Spleen (tissue), 11 donors: ENCODE measurements at regions not wholly inside any gene's neighbourhood (a gene's known extent, or its start where the extent isn't known, plus 50 kb on each side); places are given as distances from the start of the nearest gene placed in this dataset.

Source experiments
- DNase-seq: peaks from one replicate; pipeline ENCODE4 v3.0.0-alpha.2; 2020
- H3K27ac ChIP-seq, 8 donors: fragments of 200-600 bp; sonication (generic) in 7 of 8; 1 replicate in 4 of 8; 2 replicates in 4 of 8; pipeline versions ENCODE4 v1.5.0 to v1.8.0; 2016 to 2021; ENCODE audit warnings: inconsistent platforms in 4 of 8, mild to moderate bottlenecking in 4 of 8, moderate library complexity in 1 of 8
- H3K27me3 ChIP-seq, 7 donors: fragments of 200-600 bp; sonication (generic) in 6 of 7; replicated peaks in 1 of 7; 1 replicate in 4 of 7; 2 replicates in 3 of 7; pipeline versions ENCODE4 v1.5.0 to v1.8.0; 2016 to 2021; ENCODE audit warnings: inconsistent platforms in 3 of 7, mild to moderate bottlenecking in 1 of 7
- H3K36me3 ChIP-seq, 6 donors: fragments of 200-600 bp; sonication (generic) in 5 of 6; 1 replicate in 4 of 6; 2 replicates in 2 of 6; pipeline versions ENCODE4 v1.5.0 to v1.8.0; 2016 to 2021; ENCODE audit warnings: inconsistent platforms in 2 of 6
- H3K4me1 ChIP-seq, 6 donors: fragments of 200-600 bp; sonication (generic) in 5 of 6; 1 replicate in 3 of 6; 2 replicates in 3 of 6; pipeline versions ENCODE4 v1.5.0 to v1.8.0; 2016 to 2021; ENCODE audit warnings: inconsistent platforms in 3 of 6
- H3K4me3 ChIP-seq, 8 donors: fragments of 200-600 bp; sonication (generic) in 7 of 8; 1 replicate in 4 of 8; 2 replicates in 4 of 8; pipeline versions ENCODE4 v1.5.0 to v1.8.0; 2016 to 2021; ENCODE audit warnings: inconsistent platforms in 4 of 8, mild to moderate bottlenecking in 4 of 8, moderate library complexity in 2 of 8
- H3K9me3 ChIP-seq, 8 donors: fragments of 200-600 bp; sonication (generic) in 7 of 8; 1 replicate in 4 of 8; 2 replicates in 4 of 8; pipeline versions ENCODE4 v1.5.0 to v1.8.0; 2016 to 2021; ENCODE audit warnings: inconsistent platforms in 4 of 8
- POLR2A ChIP-seq, 3 donors: fragments of 450-650 bp; IDR thresholded peaks; one replicate each; pipeline ENCODE4 v1.5.1; 2017; ENCODE audit warnings: antibody characterized with exemption in 3 of 3, mild to moderate bottlenecking in 1 of 3
- POLR2AphosphoS5 ChIP-seq, 3 donors: sonication (generic); formaldehyde crosslinking; IDR thresholded peaks; one replicate each; pipeline ENCODE4 v1.5.1; 2017; ENCODE audit warnings: antibody characterized with exemption in 3 of 3
- WGBS, 5 donors: extraction: QIAGEN DNeasy Blood & Tissue Kit in 3 of 5; methylation state at CpG; one replicate each; pipeline versions ENCODE4 v1.1.5 to v1.1.7; 2013 to 2018; 5-methylcytosine and 5-hydroxymethylcytosine counted together
- intact Hi-C: fragments of 100-400 bp; cut with DNase I; formaldehyde crosslinking; loops from one replicate; pipeline ENCODE4 v1.15.0; 2023; ENCODE audit warnings: low total_unique reads
- TF ChIP-seq, protein P1 (sequence below), 11 experiments: fragments of 200-600 bp in 7 of 11; fragments of 450-650 bp in 4 of 11; sonication (generic) in 4 of 11; IDR thresholded peaks in 8 of 11; conservative IDR thresholded peaks in 3 of 11; 1 replicate in 7 of 11; 2 replicates in 4 of 11; pipeline versions ENCODE4 v1.4.0 to v1.8.0; 2016 to 2021; ENCODE audit warnings: antibody characterized with exemption in 11 of 11, inconsistent platforms in 4 of 11, mild to moderate bottlenecking in 1 of 11
- donor health status: healthy with polysubstance abuse.
- donor health status: DM: no; HTN: no; CAD: no; lungs with moderate emphysema.
- donor health status: DM: no; HTN: no; CAD: no.
- donor health status: Bipolar disorder and iron deficiency.
- donor health status: healthy.
- donor health status: DM: no; HTN: no; CAD: no.
- donor health status: DM: yes; HTN: yes; CAD: no.

DNA sequence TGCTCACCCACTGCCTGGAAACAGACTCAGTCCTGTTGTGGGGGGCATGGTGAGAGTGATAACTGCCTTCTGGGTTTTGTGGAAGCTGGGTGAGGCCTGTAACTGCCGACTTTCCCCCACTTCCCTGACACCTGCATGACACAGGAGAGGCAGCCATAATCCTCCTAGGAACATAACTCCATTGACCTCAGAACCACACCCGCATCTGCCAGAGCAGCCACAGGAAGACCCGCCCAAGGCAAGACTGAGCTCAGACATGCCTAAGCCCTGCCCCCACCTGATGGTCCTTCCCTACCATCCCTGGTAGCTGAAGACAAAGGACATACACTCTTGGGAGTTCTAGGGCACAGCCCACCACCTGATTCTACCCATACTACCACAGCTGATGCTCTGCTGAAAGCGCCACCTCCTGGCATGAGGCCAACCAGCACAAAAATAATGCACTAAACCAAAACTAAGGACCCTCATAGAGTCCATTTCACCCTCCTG lies 326.7 kb downstream of the RBM26 start:
- WGBS, 5 donors, result 82 to 100% (median 90%) methylated on average over 2 to 4 of the region's 4 CpGs
- no peak overlapping the region for H3K4me3 ChIP-seq
- H3K4me1 ChIP-seq, result no peaks in the 10 kb centered on the region
- H3K36me3 ChIP-seq, result no peaks in the 10 kb centered on the region
- H3K27me3 ChIP-seq, result no peaks in the 10 kb centered on the region
- no peak for TF ChIP-seq POLR2A (IDR thresholded peaks at IDR 0.05)
- TF ChIP-seq, protein P1, sequence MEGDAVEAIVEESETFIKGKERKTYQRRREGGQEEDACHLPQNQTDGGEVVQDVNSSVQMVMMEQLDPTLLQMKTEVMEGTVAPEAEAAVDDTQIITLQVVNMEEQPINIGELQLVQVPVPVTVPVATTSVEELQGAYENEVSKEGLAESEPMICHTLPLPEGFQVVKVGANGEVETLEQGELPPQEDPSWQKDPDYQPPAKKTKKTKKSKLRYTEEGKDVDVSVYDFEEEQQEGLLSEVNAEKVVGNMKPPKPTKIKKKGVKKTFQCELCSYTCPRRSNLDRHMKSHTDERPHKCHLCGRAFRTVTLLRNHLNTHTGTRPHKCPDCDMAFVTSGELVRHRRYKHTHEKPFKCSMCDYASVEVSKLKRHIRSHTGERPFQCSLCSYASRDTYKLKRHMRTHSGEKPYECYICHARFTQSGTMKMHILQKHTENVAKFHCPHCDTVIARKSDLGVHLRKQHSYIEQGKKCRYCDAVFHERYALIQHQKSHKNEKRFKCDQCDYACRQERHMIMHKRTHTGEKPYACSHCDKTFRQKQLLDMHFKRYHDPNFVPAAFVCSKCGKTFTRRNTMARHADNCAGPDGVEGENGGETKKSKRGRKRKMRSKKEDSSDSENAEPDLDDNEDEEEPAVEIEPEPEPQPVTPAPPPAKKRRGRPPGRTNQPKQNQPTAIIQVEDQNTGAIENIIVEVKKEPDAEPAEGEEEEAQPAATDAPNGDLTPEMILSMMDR (IDR thresholded peaks at IDR 0.05 in 8 of 11, conservative IDR thresholded peaks at IDR 0.05 in 3 of 11), result no peak
- no peak for TF ChIP-seq POLR2AphosphoS5 (IDR thresholded peaks at IDR 0.05)
- intact Hi-C loops, result no loop called here
- peaks cover 0 to 11% (median 0%) of the 10 kb centered on the region in 8 donors for H3K9me3 ChIP-seq
- H3K27ac ChIP-seq, result no peak overlapping the region
- DNase-seq, result no peak

- intact Hi-C loops, result no loop called here
- H3K27me3 ChIP-seq, result no peaks in the 10 kb centered on the region
- TF ChIP-seq POLR2AphosphoS5 (IDR thresholded peaks at IDR 0.05) (no peak), POLR2A (IDR thresholded peaks at IDR 0.05) (no peak)
- TF ChIP-seq, protein P1 (IDR thresholded peaks at IDR 0.05 in 8 of 11, conservative IDR thresholded peaks at IDR 0.05 in 3 of 11), result no peak
These were observed 330.4 kb downstream of the RBM26 start for GRCh38 chr13:79075703-79076102.

DNA sequence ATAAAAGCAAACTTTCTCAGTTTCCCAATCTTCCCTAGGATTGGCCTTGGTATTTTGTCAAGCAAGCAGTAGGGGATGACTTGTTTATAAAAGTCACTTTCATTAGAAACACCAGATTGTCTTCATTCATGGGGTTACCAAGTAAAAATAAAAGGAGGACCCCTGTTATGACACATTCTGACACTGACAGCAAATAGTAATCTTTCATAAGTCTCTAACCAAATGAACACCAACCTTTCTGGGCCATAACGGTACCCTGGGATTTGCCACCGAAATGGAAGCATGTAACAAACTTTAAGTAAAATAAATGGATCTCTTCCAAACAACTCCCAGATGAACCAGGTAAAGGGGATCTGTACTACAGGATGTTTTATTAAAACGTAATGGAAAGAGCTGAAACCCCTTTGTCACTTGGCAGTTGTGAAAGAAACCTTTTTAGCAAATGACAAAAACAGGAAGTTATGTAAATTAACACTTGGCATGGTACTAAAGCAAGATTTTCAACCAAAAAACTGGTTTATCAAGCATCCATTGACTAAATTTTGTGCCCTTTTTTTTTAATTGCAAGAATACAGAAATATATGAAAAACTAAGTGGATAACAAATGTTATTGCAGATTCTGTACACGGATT lies 335.6 kb downstream of the RBM26 start:
- Histone ChIP-seq H3K27ac (no peak overlapping the region), H3K36me3 (no peaks in the 10 kb centered on the region), H3K9me3 (no peaks in the 10 kb centered on the region), H3K27me3 (no peaks in the 10 kb centered on the region), H3K4me3 (no peak overlapping the region), H3K4me1 (no peaks in the 10 kb centered on the region)
- DNase-seq, result no peak
- WGBS, 5 donors, result 42 to 64% (median 52%) methylated on average over 4 of the region's 4 CpGs
- TF ChIP-seq, protein P1 (IDR thresholded peaks at IDR 0.05 in 8 of 11, conservative IDR thresholded peaks at IDR 0.05 in 3 of 11), result no peak
- no peak for TF ChIP-seq POLR2A (IDR thresholded peaks at IDR 0.05)
- no peak for TF ChIP-seq POLR2AphosphoS5 (IDR thresholded peaks at IDR 0.05)
- intact Hi-C loops, result no loop called here

More at GRCh38 chr13:79075703-79076102, 330.4 kb downstream of the RBM26 start:
- H3K9me3 ChIP-seq, result peaks cover 0 to 11% (median 0%) of the 10 kb centered on the region in 8 donors
- H3K27ac ChIP-seq, result no peak overlapping the region
- H3K4me3 ChIP-seq, result no peak overlapping the region
- no peaks in the 10 kb centered on the region for H3K4me1 ChIP-seq
- no peak for DNase-seq
- no peaks in the 10 kb centered on the region for H3K36me3 ChIP-seq

GRCh38 chr13:79062291-79062690 lies 343.8 kb downstream of the RBM26 start:
- Histone ChIP-seq H3K9me3 (no peaks in the 10 kb centered on the region), H3K4me1 (no peaks in the 10 kb centered on the region), H3K4me3 (no peak overlapping the region), H3K36me3 (no peaks in the 10 kb centered on the region), H3K27me3 (no peaks in the 10 kb centered on the region), H3K27ac (no peak overlapping the region)
- 70 to 77% (median 75%) methylated on average over 6 of the region's 6 CpGs for WGBS, 5 donors
- intact Hi-C loops, result no loop called here
- no peak for TF ChIP-seq POLR2A (IDR thresholded peaks at IDR 0.05)
- TF ChIP-seq, protein P1 (IDR thresholded peaks at IDR 0.05 in 8 of 11, conservative IDR thresholded peaks at IDR 0.05 in 3 of 11), result no peak
- TF ChIP-seq POLR2AphosphoS5 (IDR thresholded peaks at IDR 0.05), result no peak
- DNase-seq, result no peak
